Spleen (tissue), 3 donors: ENCODE measurements at regions not wholly inside any gene's neighbourhood (a gene's known extent, or its start where the extent isn't known, plus 50 kb on each side); places are given as distances from the start of the nearest gene placed in this dataset.

Experiments
- POLR2A ChIP-seq, 3 donors: fragments of 450-650 bp; IDR thresholded peaks; one replicate each; pipeline ENCODE4 v1.5.1; 2017; ENCODE audit warnings: antibody characterized with exemption in 3 of 3, mild to moderate bottlenecking in 1 of 3
- POLR2AphosphoS5 ChIP-seq, 3 donors: sonication (generic); formaldehyde crosslinking; IDR thresholded peaks; one replicate each; pipeline ENCODE4 v1.5.1; 2017; ENCODE audit warnings: antibody characterized with exemption in 3 of 3

DNA sequence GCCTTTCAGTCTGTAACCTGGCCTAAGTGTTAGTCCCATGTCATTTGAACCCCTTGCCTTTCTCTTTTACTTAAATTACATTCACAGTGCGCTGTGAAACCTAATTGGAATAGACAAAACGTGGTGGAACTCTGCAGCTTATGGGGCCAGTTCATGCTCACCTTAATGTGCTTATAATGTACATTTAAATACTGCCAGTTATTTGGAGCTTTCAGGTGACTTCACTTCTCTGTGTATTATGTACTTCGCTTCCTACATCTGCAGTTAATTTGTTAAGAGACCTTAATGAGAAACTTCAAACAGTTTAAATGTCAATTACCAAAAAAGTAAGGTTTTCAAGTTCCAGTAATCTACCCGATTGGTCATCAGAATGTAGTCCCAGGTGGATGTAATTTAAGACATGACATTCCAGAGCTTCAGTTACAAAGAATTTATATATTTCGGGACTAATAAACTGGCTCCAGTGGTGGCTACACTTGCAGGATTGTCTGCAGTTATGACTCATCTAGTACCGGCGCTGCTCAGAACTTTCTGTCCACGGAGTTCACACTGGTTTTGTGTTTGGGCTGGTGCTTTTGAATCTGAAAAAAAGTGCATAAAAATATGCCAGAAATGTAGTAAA is 125.3 kb downstream of the TM9SF2 start:
- TF ChIP-seq POLR2AphosphoS5 (IDR thresholded peaks at IDR 0.05): no peak
- TF ChIP-seq POLR2A (IDR thresholded peaks at IDR 0.05): no peak
